ENCODE measurements at regions not wholly inside any gene's neighbourhood (a gene's known extent, or its start where the extent isn't known, plus 50 kb on each side); places are given as distances from the start of the nearest gene placed in this dataset.

DNA sequence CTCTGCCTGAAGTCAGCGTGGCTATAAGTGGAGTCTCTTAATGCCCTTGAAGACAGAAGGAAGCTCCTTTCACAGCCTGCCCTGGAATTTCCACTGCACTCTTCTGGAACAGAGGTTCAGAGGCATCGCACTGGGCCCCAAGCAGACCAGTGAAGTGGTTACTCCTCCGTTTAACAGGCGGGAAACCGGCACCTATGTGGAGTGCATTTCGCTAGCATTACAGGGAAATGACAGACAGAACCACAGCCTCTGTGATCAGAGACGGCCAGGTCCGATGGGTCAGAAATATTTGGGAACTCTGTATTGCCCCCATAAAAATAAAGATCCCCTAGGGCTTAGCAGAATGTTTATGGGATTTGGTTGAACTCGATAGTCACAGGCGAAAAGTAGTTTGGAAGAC lies 406.9 kb upstream of the PRKCQ start:
- TF ChIP-seq, protein P1, sequence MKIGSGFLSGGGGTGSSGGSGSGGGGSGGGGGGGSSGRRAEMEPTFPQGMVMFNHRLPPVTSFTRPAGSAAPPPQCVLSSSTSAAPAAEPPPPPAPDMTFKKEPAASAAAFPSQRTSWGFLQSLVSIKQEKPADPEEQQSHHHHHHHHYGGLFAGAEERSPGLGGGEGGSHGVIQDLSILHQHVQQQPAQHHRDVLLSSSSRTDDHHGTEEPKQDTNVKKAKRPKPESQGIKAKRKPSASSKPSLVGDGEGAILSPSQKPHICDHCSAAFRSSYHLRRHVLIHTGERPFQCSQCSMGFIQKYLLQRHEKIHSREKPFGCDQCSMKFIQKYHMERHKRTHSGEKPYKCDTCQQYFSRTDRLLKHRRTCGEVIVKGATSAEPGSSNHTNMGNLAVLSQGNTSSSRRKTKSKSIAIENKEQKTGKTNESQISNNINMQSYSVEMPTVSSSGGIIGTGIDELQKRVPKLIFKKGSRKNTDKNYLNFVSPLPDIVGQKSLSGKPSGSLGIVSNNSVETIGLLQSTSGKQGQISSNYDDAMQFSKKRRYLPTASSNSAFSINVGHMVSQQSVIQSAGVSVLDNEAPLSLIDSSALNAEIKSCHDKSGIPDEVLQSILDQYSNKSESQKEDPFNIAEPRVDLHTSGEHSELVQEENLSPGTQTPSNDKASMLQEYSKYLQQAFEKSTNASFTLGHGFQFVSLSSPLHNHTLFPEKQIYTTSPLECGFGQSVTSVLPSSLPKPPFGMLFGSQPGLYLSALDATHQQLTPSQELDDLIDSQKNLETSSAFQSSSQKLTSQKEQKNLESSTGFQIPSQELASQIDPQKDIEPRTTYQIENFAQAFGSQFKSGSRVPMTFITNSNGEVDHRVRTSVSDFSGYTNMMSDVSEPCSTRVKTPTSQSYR (CRISPR knock-in tag; IDR thresholded peaks at IDR 0.05), result no peak
- TF ChIP-seq ZNF423 (CRISPR knock-in tag; IDR thresholded peaks at IDR 0.05) (no peak), ESRRA (CRISPR knock-in tag; IDR thresholded peaks at IDR 0.05; ENCODE audit: borderline replicate concordance) (no peak), CREM (CRISPR knock-in tag; IDR thresholded peaks at IDR 0.05) (no peak)
